ENCODE measurements at regions not wholly inside any gene's neighbourhood (a gene's known extent, or its start where the extent isn't known, plus 50 kb on each side); places are given as distances from the start of the nearest gene placed in this dataset.
"Not testable (repeated sequence)": the region's sequence is repeated elsewhere in the genome, so short reads cannot be mapped to it uniquely, and the experiment has no call there.

DNA sequence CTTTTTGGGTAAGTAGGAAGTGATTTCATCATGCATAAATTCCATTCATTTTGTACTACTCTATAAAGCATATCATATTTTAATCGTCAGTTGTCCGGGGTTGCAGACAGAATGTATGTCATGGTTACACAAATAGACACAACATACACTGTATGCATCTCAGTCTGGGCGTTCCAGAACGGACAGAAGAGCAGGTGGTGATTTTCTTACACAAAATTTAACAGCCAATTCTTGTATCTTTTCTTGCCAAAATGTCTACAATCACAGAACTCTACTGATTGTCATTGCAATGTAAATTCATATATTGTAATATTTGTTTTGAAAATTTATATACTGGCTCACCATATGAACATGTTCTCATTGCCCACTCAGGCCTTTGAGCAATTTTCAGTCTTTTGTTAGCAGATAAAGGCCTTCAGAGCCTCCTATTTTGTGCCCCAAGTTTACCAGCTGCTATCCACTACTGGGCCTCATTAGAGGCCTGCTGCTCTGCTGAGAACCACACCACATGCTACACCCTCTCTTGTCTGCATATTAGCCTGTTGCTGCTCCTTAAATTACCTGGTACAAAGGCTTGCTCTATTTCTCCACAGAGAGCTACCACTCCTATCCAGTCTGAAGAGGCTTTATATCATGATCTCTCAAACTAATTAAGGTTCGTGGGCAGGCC, 61.5 kb downstream of the PRDM13 start:
- DNase-seq (ENCODE audit: low read depth in 2 of 3, low spot score in 1 of 3), result no peak

DNA sequence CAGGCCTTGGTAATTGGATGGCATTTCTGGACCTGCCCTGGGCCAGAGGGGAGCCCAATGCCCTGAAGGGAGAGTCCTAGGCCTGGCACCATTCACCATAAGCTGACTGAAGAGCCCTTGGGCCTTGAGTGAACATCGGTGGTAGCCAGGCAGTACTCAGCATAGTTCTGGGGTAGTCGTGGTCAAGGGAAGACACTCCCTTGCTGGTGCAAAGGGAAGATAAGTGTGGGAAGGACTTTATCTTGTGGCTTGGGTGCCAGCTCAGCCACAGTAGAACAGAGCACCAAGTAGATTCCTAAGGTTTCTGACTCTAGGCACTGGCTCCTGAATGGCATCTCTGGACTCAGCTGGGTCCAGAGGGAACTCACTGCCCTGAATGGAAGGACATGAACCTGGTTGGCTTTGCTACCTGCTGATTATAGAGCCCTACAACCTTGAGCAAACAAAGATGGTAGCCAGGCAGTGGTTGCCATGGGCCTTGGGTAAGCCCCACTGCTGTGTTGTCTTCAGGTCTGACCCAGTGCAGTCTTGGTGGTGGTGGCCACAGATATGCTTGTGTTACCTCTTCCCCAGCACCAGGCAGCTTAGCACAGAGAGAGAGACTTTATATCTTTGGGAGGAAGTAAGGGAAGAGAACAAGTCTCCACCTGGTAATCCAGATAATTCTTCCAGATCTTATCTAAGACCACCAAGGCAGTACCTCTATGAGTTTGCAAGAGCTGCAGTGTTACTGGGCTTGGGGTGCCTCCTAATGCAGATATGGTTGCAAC, 83.5 kb downstream of the PRDM13 start:
- no peak for DNase-seq (ENCODE audit: low read depth in 2 of 3, low spot score in 1 of 3)

DNA sequence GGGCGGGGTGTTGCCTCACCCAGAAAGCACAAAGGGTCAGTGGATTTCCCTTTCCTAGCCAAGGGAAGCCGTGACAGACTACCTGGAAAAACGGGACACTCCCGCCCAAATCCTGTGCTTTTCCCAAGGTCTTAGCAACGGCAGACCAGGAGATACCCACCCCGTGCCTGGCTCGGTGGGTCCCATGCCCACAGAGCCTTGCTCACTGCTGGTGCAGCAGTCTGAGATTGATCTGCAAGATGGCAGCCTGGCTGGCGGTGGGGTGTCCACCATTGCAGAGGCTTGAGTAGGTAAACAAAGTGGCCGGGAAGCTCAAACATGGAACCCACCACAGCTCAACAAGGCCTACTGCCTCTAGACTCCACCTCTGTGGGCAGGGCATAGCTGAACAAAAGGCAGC, 95.7 kb downstream of the PRDM13 start:
- DNase-seq (ENCODE audit: low read depth in 2 of 3, low spot score in 1 of 3), result not testable (repeated sequence)

DNA sequence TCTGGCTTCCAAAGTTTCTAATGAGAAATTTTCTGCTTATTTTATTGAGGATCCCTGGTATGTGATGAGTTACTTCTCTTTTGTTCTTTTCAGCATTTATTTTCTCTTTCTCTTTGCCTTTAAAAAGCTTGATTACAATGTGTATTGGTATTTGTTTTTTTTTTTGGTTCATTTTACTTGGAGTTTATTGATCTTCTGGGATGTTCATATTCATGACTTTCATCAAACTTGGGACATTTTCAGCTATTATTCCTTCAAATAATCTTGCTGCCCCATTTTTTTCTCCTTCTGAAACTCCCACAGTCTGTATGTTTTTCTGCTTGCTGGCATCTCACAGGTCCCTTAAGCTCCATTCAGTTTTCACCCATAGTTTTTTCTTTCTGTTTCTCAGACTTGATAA, 102.4 kb downstream of the PRDM13 start:
- DNase-seq (ENCODE audit: low read depth in 2 of 3, low spot score in 1 of 3), result no peak

DNA sequence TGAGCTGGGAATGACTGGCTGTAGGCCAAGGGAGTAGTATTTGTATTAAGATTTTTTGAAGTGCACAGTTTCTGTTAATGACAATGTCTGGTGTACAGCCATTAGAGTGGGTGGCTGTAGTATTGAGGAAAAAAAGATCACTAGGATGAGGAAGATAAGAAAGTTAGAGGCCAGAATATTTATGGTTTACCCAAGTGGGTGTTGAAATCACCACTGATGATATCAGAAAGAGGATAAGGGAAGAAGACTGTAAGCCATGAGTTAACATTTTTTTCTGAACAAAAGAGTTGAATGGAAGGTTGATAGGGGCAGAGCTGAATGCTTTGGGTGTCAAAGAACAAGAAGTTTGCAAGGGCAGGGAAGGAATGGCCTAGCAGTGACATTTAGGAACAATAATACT, 104.7 kb downstream of the PRDM13 start:
- DNase-seq (ENCODE audit: low read depth in 2 of 3, low spot score in 1 of 3), result no peak

DNA sequence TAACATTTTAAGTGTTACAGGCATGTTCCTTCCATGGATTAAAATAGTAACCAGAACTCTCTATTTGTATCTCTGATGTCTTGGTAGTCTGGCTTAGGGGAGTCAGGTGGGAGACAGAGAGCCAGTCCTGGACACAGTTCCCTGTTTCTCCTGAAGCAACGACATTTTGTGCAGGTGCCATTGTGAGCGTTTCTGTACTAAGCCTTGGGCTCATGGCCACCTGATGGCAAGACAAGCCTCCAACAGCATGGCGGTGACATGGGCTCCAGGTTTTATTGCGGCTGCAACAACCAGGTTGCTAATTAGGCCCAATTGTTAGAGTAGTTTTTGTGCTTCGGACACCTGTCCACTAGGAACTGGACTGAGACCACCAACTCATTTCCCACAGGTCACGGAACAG, 105.3 kb downstream of the PRDM13 start:
- DNase-seq (ENCODE audit: low read depth in 2 of 3, low spot score in 1 of 3), result no peak

DNA sequence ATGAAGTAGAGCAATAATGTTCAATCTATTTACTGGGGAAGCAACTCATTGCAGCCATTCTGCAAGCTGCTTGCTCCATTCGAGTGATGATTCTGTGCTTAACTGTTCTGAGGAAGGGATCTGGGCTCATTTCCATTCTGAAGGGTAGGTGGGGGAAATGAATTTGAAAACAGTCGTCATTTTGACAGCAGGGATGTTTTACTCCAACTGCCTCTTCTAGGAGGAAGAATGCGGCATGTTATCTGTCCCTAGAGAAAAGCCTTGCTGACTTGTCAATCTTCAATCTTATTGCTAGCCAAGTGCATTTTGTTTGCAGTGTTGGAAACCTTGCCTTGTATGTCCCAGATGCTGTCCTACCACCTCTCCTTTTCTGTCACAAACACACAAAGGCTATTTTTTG, 105.9 kb downstream of the PRDM13 start:
- no peak for DNase-seq (ENCODE audit: low read depth in 2 of 3, low spot score in 1 of 3)

DNA sequence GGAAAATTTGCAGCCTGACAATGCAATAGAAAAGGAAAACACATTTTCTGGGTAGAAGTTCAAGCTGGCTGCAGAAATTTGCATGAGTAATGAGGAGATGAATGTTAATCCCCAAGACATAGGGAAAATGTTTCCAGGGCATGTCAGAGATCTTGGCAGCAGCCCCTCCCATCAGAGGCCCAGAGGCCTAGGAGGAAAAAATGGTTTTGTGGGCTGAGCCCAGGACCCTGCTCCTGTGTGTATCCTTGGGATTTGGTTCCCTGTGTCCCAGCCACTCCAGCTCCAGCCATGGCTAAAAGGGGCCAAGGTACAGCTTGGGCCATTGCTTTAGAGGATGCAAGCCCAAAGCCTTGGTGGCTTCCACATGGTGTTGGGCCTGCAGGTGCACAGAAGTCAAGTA, 115.4 kb downstream of the PRDM13 start:
- DNase-seq (ENCODE audit: low read depth in 2 of 3, low spot score in 1 of 3), result not testable (repeated sequence)

DNA sequence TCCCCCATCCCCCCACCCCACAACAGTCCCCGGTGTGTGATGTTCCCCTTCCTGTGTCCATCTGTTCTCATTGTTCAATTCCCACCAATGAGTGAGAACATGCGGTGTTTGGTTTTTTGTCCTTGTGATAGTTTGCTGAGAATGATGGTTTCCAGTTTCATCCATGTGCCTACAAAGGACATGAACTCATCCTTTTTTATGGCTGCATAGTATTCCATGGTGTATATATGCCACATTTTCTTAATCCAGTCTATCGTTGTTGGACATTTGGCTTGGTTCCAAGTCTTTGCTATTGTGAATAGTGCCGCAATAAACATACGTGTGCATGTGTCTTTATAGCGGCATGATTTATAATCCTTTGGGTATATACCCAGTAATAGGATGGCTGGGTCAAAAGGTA, 123.6 kb downstream of the PRDM13 start:
- not testable (repeated sequence) for DNase-seq (ENCODE audit: low read depth in 2 of 3, low spot score in 1 of 3)

DNA sequence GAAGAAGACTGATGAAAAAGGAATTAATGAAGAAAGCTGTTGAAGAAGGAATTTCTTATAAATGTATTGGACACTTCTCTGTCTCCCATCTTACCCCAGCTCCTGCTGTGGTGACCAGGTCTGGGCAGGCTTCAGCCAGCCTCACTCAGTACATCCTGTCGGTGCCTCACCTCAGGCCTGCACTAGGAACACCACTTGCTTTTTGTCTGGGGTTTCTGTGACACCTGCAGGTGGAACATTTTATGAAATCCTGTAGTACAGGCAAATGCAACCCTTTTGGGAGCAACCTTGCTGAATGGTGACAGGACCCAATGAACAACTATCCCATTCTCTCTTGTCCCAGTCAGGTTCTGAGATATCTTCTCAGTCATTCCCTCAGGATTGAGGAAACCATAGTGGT, 129.7 kb downstream of the PRDM13 start:
- DNase-seq (ENCODE audit: low read depth in 2 of 3, low spot score in 1 of 3), result no peak

DNA sequence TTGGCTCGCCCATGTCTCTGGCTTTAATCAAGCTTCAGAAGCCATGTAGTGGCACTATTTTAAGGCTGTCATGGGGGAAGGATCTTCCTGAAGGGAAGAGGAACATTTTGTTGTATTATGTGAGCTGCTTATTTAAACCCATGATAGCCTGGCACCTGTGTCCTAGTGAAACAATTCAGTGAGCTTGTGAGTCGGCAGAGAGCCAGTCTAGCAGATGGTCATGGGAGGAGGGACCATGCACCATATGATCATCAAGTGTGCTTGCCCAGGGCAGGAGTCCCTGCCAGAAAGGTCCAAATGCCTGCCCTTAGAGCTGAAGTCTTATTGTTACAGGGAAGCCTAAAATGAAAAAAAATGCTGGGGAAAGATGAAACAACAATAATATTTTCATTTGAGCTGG, 132.9 kb downstream of the PRDM13 start:
- no peak for DNase-seq (ENCODE audit: low read depth in 2 of 3, low spot score in 1 of 3)

DNA sequence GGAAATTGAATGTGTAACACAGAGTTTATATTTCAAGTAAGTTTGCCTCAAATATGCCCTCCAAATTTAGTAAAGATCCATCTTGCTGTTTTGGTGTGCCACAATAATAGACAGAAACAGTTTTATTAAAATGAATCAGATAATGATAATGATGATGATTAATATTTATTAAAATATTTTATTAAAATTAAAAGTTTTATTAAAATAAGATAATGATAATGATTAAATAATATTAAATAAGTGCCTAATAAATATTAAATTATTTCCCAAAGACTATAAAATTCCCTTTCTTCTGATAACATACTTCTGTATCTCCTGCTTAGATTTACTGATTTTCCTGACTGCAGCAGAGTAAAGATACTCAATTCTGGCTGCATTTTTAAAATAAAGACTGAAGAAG, 134.5 kb downstream of the PRDM13 start:
- no peak for DNase-seq (ENCODE audit: low read depth in 2 of 3, low spot score in 1 of 3)

DNA sequence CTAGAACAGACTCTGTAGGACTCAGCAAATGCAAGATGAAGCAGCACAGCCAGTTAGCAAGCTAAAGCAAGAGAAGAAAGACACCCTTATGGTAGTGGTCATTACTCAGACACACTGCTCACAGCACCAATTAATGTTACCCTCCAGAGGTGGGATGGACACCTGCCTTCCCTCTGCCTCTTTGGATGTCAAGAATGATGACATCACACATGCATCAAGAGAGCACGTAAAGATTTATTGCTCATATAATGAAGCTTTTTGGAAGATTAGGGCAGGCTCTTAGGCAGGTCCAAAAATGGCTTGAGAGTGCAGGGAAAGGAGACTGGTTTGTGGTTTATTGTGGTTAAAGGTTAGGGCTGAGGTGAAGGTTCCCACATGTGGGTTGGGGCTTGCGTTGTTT, 137.0 kb downstream of the PRDM13 start:
- DNase-seq (ENCODE audit: low read depth in 2 of 3, low spot score in 1 of 3), result no peak

DNA sequence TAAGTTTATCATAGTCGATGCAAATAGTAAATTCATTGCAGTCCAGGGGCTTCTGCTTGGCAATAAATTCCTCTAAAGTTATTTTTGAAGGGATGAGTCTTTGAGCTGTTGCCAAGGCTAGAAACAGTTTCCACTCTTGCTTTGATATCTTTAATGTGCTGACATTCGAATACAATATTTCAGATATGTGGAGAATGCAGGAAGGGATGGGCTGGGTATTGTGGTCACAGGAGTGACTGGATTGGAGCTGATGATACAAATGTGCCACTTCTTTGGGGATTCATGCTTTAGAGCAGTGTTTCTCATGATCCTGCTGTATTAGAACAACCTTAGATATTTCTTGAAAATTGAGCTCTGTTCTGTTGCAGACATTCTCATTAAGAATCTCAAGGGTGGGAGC, 139.0 kb downstream of the PRDM13 start:
- no peak for DNase-seq (ENCODE audit: low read depth in 2 of 3, low spot score in 1 of 3)

DNA sequence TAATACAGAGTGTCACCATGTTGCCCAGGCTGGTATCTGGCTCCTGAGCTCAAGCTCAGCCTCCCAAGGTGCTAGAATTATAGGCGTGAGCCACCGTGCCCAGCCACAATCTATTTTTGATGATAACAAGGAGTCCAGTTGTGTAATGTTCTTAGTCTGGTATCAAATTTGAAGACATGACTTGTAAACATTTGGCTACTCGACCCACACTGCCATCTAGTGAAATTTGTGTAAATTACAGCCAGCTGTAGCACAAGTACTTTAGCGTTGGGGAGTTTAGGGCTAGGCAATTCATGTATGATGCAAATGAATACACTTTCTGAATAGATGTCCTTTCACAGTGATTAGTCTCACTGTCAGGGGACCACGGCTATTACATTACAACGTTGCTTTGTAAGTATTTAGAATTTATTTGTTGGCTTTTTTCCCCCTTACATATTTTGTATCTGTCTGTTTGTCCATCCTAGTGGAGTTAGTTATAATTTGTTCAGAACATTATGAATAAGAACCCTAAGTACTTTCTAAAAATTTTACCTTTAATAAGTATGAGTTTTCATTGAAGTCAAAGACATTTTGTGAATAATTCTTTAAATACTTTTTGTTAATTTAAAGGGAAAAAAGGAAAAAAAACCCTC, 139.7 kb downstream of the PRDM13 start:
- peak; percentile 20 to 58 (median 29) for DNase-seq (ENCODE audit: low read depth in 2 of 3, low spot score in 1 of 3)

DNA sequence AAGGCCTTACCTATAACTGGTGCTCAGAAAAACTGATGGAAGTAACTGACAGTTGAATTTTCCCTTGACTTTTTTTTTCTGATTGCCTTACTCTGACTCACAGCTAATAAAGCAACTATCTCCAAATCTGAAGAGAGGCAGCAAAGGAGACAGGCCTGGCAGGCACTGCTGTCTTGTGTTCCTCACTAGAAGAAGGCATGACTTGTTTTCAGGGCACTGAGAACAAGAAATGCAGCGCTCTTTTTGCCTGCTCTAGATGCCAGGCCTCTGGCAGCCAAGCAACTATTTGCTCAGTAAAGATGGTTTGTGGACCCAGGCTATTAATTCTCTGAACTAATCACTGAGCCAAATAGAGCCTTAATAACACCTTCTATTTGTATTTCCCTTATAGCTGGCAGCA, 155.1 kb downstream of the PRDM13 start:
- DNase-seq (ENCODE audit: low read depth in 2 of 3, low spot score in 1 of 3), result no peak

DNA sequence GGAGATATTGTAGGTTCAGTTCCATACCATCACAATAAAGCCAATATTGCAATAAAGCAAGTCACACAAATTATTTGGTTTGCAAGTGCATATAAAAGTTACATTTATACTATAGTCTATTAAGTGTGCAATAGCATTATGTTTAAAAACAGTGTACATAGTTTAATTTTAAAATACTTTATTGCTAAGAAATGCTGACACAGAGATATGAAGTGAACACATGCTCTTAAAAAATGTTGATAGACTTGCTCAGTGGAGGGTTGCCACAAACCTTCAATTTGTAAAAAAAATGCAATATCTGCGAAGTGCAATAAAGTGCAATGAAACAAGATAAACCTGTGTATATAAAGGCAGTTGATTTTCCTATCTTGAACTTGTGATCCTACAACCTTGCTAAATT, 161.5 kb downstream of the PRDM13 start:
- no peak for DNase-seq (ENCODE audit: low read depth in 2 of 3, low spot score in 1 of 3)

DNA sequence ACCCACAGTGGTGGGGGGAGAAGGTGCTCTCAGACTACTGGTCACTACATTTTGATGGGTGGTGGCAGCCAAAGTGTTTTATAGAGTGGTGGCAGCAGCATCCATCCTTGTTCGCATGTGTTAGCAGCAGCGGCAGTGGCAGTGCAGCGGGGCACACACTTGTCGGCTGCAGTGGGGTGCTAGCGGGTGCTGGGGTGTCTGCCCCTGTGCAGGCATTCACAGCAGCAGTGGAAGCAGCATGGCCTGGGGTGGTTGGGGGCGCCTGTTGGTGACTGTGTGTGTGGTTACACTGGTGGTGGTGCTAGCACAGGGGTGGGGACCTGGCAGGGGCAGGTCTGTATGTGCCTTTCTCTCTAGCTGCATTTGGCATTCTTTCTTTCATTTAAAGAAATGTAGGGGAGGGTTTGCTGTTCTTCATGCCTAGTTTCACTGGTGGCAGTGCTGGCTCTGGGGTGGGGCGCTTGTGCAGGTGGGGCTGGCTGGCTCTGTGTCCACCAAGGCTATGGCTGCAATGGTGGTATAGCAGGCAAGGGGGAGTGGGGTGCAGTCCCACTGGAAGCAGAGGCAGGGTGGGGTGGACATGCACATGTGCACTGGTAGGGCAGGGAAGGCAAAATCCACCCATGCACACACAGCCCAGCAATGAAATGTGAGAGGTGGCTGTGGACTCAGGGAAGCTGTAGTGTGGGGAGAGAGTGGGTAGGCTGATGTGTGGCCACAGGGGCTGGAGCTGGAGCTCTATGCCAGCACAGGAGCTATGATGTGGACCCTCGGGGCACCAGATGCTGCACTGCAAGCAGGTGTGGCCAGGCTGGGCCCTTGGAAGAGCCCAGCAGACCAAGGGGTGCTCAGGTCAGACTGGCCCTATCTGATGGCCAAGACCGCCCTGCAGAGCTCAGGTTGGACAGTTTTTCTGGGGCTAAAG, 173.3 kb downstream of the PRDM13 start:
- no peak for DNase-seq (ENCODE audit: low read depth in 2 of 3, low spot score in 1 of 3)

DNA sequence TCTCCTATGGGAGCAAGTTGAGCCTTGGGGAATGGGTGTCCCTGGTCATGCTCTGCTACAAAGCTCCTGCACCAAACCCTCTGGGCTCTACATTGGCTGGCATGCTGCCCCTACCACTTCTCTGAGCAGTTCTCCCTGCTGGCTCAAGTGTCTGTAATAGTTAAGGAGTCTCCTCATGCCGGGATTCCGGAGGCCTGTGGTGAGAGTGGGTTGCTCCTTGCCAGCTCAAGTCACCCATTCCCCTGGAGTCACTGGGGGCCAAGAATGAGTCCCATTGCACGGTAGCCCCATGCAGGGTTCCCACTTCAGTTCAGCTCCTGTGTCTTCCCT, 173.9 kb downstream of the PRDM13 start:
- no peak for DNase-seq (ENCODE audit: low read depth in 2 of 3, low spot score in 1 of 3)

DNA sequence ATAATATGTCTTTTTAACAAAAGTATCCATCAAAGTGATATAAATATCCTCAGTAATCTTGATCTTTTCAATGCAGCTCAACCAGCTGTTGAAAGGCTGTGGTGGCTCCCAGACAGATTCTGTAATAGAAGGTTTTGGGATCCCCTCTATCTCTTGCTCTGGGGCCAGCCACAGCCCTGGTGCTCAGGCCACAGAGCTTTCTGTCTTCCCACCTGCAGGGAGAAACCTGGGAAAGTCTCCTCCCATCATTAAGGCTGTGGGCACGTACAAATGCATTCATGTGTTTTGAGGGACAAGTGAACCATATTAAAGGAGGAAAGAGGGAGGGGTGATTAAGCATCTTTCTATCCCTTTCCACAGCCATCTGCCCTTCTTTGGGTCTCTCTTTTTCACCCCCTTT, 183.1 kb downstream of the PRDM13 start:
- DNase-seq (ENCODE audit: low read depth in 2 of 3, low spot score in 1 of 3), result no peak

DNA sequence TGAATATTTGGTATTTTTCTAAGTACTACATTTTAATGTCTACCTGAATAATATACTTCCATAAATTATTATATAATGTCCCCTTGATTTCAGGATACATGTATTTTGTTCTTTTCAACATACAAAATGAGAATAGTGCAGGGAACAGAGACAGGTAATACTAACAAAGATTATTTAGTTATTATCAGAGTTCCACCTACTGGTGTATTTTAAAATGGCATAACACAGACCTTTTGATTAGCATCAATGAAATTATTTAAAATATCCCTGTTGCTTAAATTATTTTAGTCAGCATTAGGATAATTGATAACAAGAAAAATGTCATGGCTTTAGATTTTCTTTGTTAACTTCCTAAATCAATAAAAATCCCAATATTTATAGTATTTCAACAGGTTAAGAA, 184.0 kb downstream of the PRDM13 start:
- DNase-seq (ENCODE audit: low read depth in 2 of 3, low spot score in 1 of 3), result no peak

DNA sequence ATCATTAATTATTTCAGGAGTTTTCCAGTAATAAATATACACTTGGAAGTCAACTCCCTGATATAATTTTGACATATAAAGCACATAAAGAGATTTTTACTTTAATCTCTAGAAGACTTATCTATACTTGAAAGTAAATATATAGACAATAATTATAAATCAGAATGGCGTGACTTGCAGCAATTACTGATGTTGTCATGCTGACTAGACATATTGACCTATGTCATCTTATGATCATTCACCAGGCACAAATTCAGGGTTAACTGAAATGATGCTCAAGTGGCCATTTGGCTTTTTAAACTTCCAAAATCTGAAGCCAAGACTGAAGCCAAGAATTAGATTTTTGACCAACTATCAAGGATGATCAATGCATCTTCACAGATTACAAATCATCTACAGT, 192.2 kb downstream of the MCHR2 start:
- DNase-seq (ENCODE audit: low read depth in 2 of 3, low spot score in 1 of 3), result no peak
